ENCODE measurements at regions not wholly inside any gene's neighbourhood (a gene's known extent, or its start where the extent isn't known, plus 50 kb on each side); places are given as distances from the start of the nearest gene placed in this dataset.

DNA sequence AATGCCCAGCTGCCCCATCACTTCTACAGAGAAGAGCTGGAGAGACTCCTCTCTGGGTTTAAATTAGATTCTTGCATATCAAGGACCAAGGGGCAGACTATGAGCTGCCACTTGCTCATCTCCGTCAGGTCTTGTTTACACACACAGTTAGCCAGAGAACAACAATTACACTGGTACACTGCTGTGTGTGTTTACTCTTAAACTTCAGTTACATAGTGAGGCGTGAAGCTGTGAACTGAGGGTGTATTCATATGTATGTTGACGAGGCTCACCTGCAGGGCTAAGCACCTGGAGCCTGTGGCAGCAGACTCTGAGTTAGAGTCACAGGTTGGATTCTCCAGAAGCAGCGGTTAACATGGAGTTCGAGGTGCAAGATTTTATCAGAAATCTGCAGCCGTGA lies 155.4 kb upstream of the ANKH start:
- peaks cover 0 to 7% (median 0%) of the 10 kb centered on the region in 4 donors for H3K27me3 ChIP-seq
- no peak for DNase-seq
- no peaks in the 10 kb centered on the region for H3K9me3 ChIP-seq
- TF ChIP-seq, protein P1, sequence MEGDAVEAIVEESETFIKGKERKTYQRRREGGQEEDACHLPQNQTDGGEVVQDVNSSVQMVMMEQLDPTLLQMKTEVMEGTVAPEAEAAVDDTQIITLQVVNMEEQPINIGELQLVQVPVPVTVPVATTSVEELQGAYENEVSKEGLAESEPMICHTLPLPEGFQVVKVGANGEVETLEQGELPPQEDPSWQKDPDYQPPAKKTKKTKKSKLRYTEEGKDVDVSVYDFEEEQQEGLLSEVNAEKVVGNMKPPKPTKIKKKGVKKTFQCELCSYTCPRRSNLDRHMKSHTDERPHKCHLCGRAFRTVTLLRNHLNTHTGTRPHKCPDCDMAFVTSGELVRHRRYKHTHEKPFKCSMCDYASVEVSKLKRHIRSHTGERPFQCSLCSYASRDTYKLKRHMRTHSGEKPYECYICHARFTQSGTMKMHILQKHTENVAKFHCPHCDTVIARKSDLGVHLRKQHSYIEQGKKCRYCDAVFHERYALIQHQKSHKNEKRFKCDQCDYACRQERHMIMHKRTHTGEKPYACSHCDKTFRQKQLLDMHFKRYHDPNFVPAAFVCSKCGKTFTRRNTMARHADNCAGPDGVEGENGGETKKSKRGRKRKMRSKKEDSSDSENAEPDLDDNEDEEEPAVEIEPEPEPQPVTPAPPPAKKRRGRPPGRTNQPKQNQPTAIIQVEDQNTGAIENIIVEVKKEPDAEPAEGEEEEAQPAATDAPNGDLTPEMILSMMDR (IDR thresholded peaks at IDR 0.05): no peak
- TF ChIP-seq POLR2A (IDR thresholded peaks at IDR 0.05): no peak
- intact Hi-C loops (cut with DNase I): no loop called here
- peaks cover 0 to 7% (median 0%) of the 10 kb centered on the region in 3 donors for H3K4me1 ChIP-seq
- WGBS, 2 donors: 81 to 87% methylated on average over 4 to 6 of the region's 6 CpGs
- H3K4me3 ChIP-seq: no peak overlapping the region
- H3K36me3 ChIP-seq: no peaks in the 10 kb centered on the region
- no peak overlapping the region for H3K27ac ChIP-seq

DNA sequence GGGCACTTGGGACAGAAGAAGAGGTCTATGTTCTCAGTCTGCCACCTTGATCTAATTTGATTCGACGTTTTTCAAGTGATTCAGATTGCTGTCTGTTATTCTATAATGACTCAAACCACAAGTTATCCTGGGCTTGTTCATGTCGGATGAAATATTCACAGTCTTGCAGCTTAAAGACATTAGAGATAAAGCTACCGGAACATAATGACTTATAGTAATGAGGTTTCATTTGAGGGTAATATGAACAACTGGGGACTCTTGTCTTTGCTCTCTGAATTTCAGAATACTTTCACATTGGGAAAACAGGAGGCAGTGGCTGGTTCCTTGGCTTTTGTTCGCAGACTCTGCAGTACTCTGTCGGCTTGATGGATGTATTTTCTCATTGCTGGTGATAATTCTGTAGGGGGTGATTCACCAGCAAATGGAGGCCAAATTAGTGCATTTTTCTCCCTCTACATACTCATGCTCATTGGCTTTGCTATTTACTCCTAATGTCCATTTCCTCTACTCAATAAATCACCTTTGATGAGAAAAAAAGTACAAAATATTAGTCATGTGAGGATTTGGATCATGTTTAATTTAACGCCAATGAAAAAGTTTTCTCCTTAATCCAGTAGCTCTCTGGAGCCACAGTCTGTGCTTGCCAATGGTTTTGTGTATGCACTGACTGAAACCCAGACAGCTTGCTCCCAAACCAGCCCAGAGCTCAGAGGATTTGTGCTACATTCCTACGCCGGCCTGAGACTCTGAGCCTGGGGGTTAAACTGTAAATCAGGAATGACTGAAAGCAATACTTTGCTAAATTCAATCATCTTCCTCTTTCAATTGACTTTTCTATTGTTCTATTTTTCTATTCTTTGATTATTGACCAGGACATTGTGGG lies 154.7 kb upstream of the ANKH start:
- Histone ChIP-seq H3K27me3 (peaks cover 0 to 7% (median 0%) of the 10 kb centered on the region in 4 donors), H3K27ac (no peak overlapping the region), H3K9me3 (no peaks in the 10 kb centered on the region), H3K4me1 (peaks cover 0 to 7% (median 0%) of the 10 kb centered on the region in 3 donors), H3K36me3 (no peaks in the 10 kb centered on the region), H3K4me3 (no peak overlapping the region)
- WGBS, 2 donors: 35% methylated on average over 9 of the region's 9 CpGs
- TF ChIP-seq POLR2A (IDR thresholded peaks at IDR 0.05): no peak
- TF ChIP-seq, protein P1 (IDR thresholded peaks at IDR 0.05): no peak
- no peak for DNase-seq
- intact Hi-C loops (cut with DNase I): no loop called here

DNA sequence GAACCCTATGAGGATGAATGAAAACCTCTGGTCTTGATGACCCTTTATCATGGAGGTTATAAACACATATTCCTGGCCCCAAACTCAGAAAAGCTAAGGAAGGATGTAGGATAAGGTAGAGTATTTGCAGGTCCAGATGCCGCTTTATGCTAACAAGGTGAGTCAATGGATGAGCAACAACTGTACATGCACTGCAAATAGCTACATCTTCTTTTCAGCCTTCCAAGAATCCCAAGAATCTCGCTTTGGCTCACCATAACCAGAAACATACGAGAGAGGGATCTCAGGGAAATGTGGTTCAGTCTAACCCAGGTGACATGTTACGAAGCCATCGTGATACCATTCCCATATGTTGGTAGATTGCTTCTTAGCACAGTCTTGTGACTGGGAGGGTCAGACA lies 152.3 kb upstream of the ANKH start:
- no peak for DNase-seq
- Histone ChIP-seq H3K4me1 (peaks cover 0 to 7% (median 0%) of the 10 kb centered on the region in 3 donors), H3K27ac (no peak overlapping the region), H3K36me3 (no peaks in the 10 kb centered on the region), H3K27me3 (peaks cover 0 to 7% (median 0%) of the 10 kb centered on the region in 4 donors), H3K9me3 (no peaks in the 10 kb centered on the region), H3K4me3 (no peak overlapping the region)
- TF ChIP-seq, protein P1 (IDR thresholded peaks at IDR 0.05): no peak
- TF ChIP-seq POLR2A (IDR thresholded peaks at IDR 0.05): no peak
- WGBS, 2 donors: 84 to 98% methylated on average over 5 of the region's 5 CpGs
- intact Hi-C loops (cut with DNase I): no loop called here

DNA sequence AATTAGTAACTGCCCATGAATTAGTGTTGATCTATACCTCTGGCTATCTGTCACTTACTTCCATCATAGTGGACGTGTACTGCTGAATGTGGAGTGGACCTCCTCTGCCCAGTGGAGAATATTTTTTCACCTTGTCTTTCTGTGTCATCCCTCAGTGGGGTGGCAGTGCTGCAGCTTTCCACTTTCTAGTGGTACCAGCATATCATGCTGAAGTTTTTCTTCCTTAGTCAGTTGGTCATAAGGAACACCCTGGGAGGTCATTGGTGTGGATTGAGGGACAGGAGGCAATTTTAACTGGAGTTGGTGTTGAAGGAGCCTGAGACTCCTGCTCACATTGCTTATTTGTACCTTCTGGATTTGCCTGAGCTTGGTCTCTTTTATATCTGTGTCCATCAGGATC lies 151.7 kb upstream of the ANKH start:
- WGBS, 2 donors: 64 to 82% methylated on average over 1 of the region's 1 CpG
- Histone ChIP-seq H3K27me3 (peaks cover 0 to 7% (median 0%) of the 10 kb centered on the region in 4 donors), H3K36me3 (no peaks in the 10 kb centered on the region), H3K4me1 (peaks cover 0 to 7% (median 0%) of the 10 kb centered on the region in 3 donors), H3K4me3 (no peak overlapping the region), H3K27ac (no peak overlapping the region), H3K9me3 (no peaks in the 10 kb centered on the region)
- intact Hi-C loops (cut with DNase I): no loop called here
- no peak for DNase-seq
- no peak for TF ChIP-seq POLR2A (IDR thresholded peaks at IDR 0.05)
- TF ChIP-seq, protein P1 (IDR thresholded peaks at IDR 0.05): no peak

DNA sequence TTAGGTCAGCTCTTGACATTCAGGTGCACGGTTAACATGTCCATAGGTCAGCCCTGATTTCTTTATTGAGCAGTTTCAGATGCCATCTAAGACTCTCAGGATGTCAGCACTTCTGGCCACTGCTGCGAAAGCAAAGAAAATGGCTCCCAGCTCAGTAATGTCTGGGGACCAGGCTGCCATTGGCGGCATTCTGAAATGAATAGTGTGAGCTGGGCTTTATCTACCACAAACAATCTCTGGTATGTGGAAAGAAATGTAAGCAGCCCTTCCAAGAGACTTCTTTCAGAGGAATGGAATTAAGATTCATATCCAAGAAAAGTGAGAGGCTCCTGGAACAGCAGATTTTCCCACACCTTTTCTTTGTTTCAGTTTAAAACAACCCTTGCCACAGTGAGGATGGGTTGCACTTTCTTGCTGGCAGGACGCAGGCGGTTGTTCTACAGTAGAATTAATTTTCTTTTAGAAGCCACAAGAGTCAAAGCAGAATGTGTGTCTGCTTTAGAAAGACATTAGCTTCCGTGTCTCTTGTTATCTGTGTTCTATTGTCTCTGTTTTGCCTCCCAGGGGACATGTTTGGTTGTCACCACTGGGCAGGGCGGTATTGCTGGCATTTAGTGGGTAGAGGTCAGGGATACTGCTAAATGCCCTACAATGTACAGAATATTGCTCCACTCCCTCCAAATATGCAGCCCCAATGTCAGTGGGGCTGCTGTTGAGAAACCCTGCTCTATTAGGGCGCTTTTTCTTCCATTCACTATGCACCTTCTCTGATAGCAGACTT lies 149.9 kb upstream of the ANKH start:
- no peaks in the 10 kb centered on the region for H3K36me3 ChIP-seq
- peaks cover 0 to 4% (median 0%) of the 10 kb centered on the region in 3 donors for H3K4me1 ChIP-seq
- TF ChIP-seq POLR2A (IDR thresholded peaks at IDR 0.05): no peak
- no peak for DNase-seq
- no peaks in the 10 kb centered on the region for H3K9me3 ChIP-seq
- peaks cover 0 to 3% (median 0%) of the 10 kb centered on the region in 4 donors for H3K27me3 ChIP-seq
- intact Hi-C loops (cut with DNase I): no loop called here
- no peak overlapping the region for H3K4me3 ChIP-seq
- no peak overlapping the region for H3K27ac ChIP-seq
- WGBS, 2 donors: 66 to 79% methylated on average over 8 of the region's 8 CpGs

All from esophagus squamous epithelium (tissue), 5 donors.